ENCODE measurements at regions not wholly inside any gene's neighbourhood (a gene's known extent, or its start where the extent isn't known, plus 50 kb on each side); places are given as distances from the start of the nearest gene placed in this dataset.

- Mint-ChIP-seq H3K36me3 (ENCODE audit: insufficient read depth) (no peaks in the 10 kb centered on the region), H3K9me3 (ENCODE audit: low read depth) (peaks cover 27% of the 10 kb centered on the region), H3K4me3 (ENCODE audit: low read depth) (no peak overlapping the region), H3K27ac (no peak overlapping the region), H3K27me3 (no peaks in the 10 kb centered on the region), H3K4me1 (ENCODE audit: low read depth) (no peaks in the 10 kb centered on the region)
- no peak for TF ChIP-seq CTCF (IDR thresholded peaks at IDR 0.05; ENCODE audit: unreplicated experiment)
- DNase-seq (ENCODE audit: low spot score, unreplicated experiment) = no peak
Measured at GRCh38 chr2:33746208-33746800, 147.2 kb upstream of the FAM98A start.

- Mint-ChIP-seq H3K36me3 (ENCODE audit: insufficient read depth) (no peaks in the 10 kb centered on the region), H3K4me3 (ENCODE audit: low read depth) (no peak overlapping the region), H3K27me3 (no peaks in the 10 kb centered on the region), H3K9me3 (ENCODE audit: low read depth) (peaks cover 18% of the 10 kb centered on the region), H3K27ac (no peak overlapping the region), H3K4me1 (ENCODE audit: low read depth) (no peaks in the 10 kb centered on the region)
- no peak for DNase-seq (ENCODE audit: low spot score, unreplicated experiment)
- TF ChIP-seq CTCF (IDR thresholded peaks at IDR 0.05; ENCODE audit: unreplicated experiment) = no peak
Measured at GRCh38 chr2:33735096-33735495, 136.0 kb upstream of the FAM98A start.

- Mint-ChIP-seq H3K36me3 (ENCODE audit: insufficient read depth) (no peaks in the 10 kb centered on the region), H3K4me1 (ENCODE audit: low read depth) (no peaks in the 10 kb centered on the region), H3K27ac (no peak overlapping the region), H3K27me3 (no peaks in the 10 kb centered on the region), H3K9me3 (ENCODE audit: low read depth) (peaks cover 8% of the 10 kb centered on the region), H3K4me3 (ENCODE audit: low read depth) (no peak overlapping the region)
- no peak for DNase-seq (ENCODE audit: low spot score, unreplicated experiment)
- no peak for TF ChIP-seq CTCF (IDR thresholded peaks at IDR 0.05; ENCODE audit: unreplicated experiment)
Measured at GRCh38 chr2:33730804-33731203, 131.7 kb upstream of the FAM98A start.

GRCh38 chr2:33730193-33730592 lies 131.1 kb upstream of the FAM98A start:
- H3K4me1 Mint-ChIP-seq (ENCODE audit: low read depth) = no peaks in the 10 kb centered on the region
- H3K9me3 Mint-ChIP-seq (ENCODE audit: low read depth) = peaks cover 8% of the 10 kb centered on the region
- H3K27me3 Mint-ChIP-seq = no peaks in the 10 kb centered on the region
- no peak for TF ChIP-seq CTCF (IDR thresholded peaks at IDR 0.05; ENCODE audit: unreplicated experiment)
- H3K36me3 Mint-ChIP-seq (ENCODE audit: insufficient read depth) = no peaks in the 10 kb centered on the region
- H3K4me3 Mint-ChIP-seq (ENCODE audit: low read depth) = no peak overlapping the region
- H3K27ac Mint-ChIP-seq = no peak overlapping the region
- DNase-seq (ENCODE audit: low spot score, unreplicated experiment) = no peak

GRCh38 chr2:33729353-33729752 lies 130.3 kb upstream of the FAM98A start:
- Mint-ChIP-seq H3K4me3 (ENCODE audit: low read depth) (no peak overlapping the region), H3K36me3 (ENCODE audit: insufficient read depth) (no peaks in the 10 kb centered on the region), H3K9me3 (ENCODE audit: low read depth) (peaks cover 8% of the 10 kb centered on the region), H3K27me3 (no peaks in the 10 kb centered on the region), H3K27ac (no peak overlapping the region), H3K4me1 (ENCODE audit: low read depth) (no peaks in the 10 kb centered on the region)
- TF ChIP-seq CTCF (IDR thresholded peaks at IDR 0.05; ENCODE audit: unreplicated experiment) = no peak
- no peak for DNase-seq (ENCODE audit: low spot score, unreplicated experiment)
